IMR-90 (cell line): ENCODE measurements at regions not wholly inside any gene's neighbourhood (a gene's known extent, or its start where the extent isn't known, plus 50 kb on each side); places are given as distances from the start of the nearest gene placed in this dataset.

Experiments
- ATAC-seq: fragments of 200-7000 bp; cut with Tn5 transposase; 2 replicates; pipeline ENCODE4 v1.9.1; 2020; ENCODE audit warnings: low read depth, mild to moderate bottlenecking, moderate library complexity
- BruUV-seq: library from RNA; stranded (reverse); fragments of 400-500 nt; replicated peaks from 2 replicates; lab custom pipeline; 2021; lab: Mats Ljungman, UMichigan
- CTCF ChIA-PET: fragments of 300-600 bp; formaldehyde crosslinking; extraction: SDS; loops from one replicate; lab custom pipeline; 2021; ENCODE audit warnings: antibody characterized with exemption; lab: Yijun Ruan, JAX
- POLR2A ChIA-PET: fragments of 300-600 bp; sonication (Branson Sonifier 250); formaldehyde crosslinking; loops from one replicate; lab custom pipeline; 2022; ENCODE audit warnings: antibody characterized with exemption; ENCODE audit not compliant: unreplicated experiment; lab: Charles Lee
- DNase-seq: peaks from one replicate; pipeline ENCODE4 v3.0.0; 2013
- H2AFZ ChIP-seq: replicated peaks from 2 replicates; pipeline ENCODE3; 2013; ENCODE audit warnings: low read length, mild to moderate bottlenecking; ENCODE audit not compliant: poor library complexity
- H2AK5ac ChIP-seq: 2 replicates; pipeline ENCODE4 v1.6.1; 2013; ENCODE audit warnings: low read depth, low read length, inconsistent platforms
- H2AK9ac ChIP-seq: replicated peaks from 2 replicates; pipeline ENCODE3; 2013; ENCODE audit warnings: mild to moderate bottlenecking, low read depth, low read length, moderate library complexity; ENCODE audit not compliant: poor library complexity
- H2BK120ac ChIP-seq: 2 replicates; pipeline ENCODE4 v1.6.1; 2013; ENCODE audit warnings: low read depth, low read length, inconsistent platforms
- H2BK15ac ChIP-seq: 3 replicates; pipeline ENCODE4 v1.6.1; 2013; ENCODE audit warnings: low read depth, low read length, inconsistent platforms
- H2BK20ac ChIP-seq: 2 replicates; pipeline ENCODE4 v1.6.1; 2013; ENCODE audit warnings: low read depth, mild to moderate bottlenecking, inconsistent platforms, low read length, moderate library complexity
- H2BK5ac ChIP-seq: 2 replicates; pipeline ENCODE4 v1.6.1; 2013; ENCODE audit warnings: mild to moderate bottlenecking, low read depth, low read length, inconsistent platforms; ENCODE audit not compliant: poor library complexity, severe bottlenecking
- H3K14ac ChIP-seq: replicated peaks from 2 replicates; pipeline ENCODE4 v1.6.1; 2013; ENCODE audit warnings: low read depth, low read length, inconsistent platforms
- H3K18ac ChIP-seq: 2 replicates; pipeline ENCODE4 v1.6.1; 2013; ENCODE audit warnings: low read depth, low read length, control low read depth
- H3K23ac ChIP-seq: 2 replicates; pipeline ENCODE4 v1.6.1; 2013; ENCODE audit warnings: low read depth, low read length, inconsistent platforms
- H3K27ac ChIP-seq: 2 replicates; pipeline ENCODE4 v1.5.1; 2013; ENCODE audit warnings: mild to moderate bottlenecking, control low read depth, low read length; ENCODE audit not compliant: insufficient read depth
- H3K27me3 ChIP-seq: 2 replicates; pipeline ENCODE4 v1.6.1; 2013; ENCODE audit warnings: low read length; ENCODE audit not compliant: control insufficient read depth, insufficient read depth
- H3K36me3 ChIP-seq: 2 replicates; pipeline ENCODE4 v1.6.1; 2013; ENCODE audit warnings: low read length, mixed read lengths; ENCODE audit not compliant: control insufficient read depth, insufficient read depth
- H3K4ac ChIP-seq: 2 replicates; pipeline ENCODE4 v1.6.1; 2013; ENCODE audit warnings: low read depth, low read length, inconsistent platforms
- H3K4me1 ChIP-seq: 2 replicates; pipeline ENCODE4 v1.6.1; 2013; ENCODE audit warnings: low read length, mixed read lengths; ENCODE audit not compliant: control insufficient read depth, insufficient read depth
- H3K4me2 ChIP-seq: 2 replicates; pipeline ENCODE4 v1.6.1; 2013; ENCODE audit warnings: low read depth, mild to moderate bottlenecking, control low read depth, low read length, moderate library complexity
- H3K4me3 ChIP-seq: 2 replicates; pipeline ENCODE4 v1.5.1; 2013; ENCODE audit warnings: low read depth, mild to moderate bottlenecking, control low read depth, low read length, moderate library complexity; ENCODE audit not compliant: insufficient read depth
- H3K56ac ChIP-seq: 2 replicates; pipeline ENCODE4 v1.6.1; 2013; ENCODE audit warnings: low read length, inconsistent platforms; ENCODE audit not compliant: insufficient read depth; ENCODE audit errors: extremely low read depth
- H3K79me1 ChIP-seq, 2 experiments: 2 replicates each; pipeline ENCODE4 v1.6.1; 2013; ENCODE audit warnings: low read length in 2 of 2, inconsistent platforms in 1 of 2, low read depth in 1 of 2
- H3K9ac ChIP-seq: 2 replicates; pipeline ENCODE4 v1.6.1; 2013; ENCODE audit warnings: low read depth, low read length, control low read depth
- H3K9me1 ChIP-seq: 2 replicates; pipeline ENCODE4 v1.6.1; 2013; ENCODE audit warnings: low read length, inconsistent platforms; ENCODE audit not compliant: insufficient read depth
- H3K9me3 ChIP-seq: 2 replicates; pipeline ENCODE4 v1.6.1; 2013; ENCODE audit warnings: low read length; ENCODE audit not compliant: control insufficient read depth, insufficient read depth
- H4K20me1 ChIP-seq: 2 replicates; pipeline ENCODE4 v1.6.1; 2013; ENCODE audit warnings: low read length, inconsistent platforms; ENCODE audit not compliant: insufficient read depth
- H4K5ac ChIP-seq: 2 replicates; pipeline ENCODE4 v1.6.1; 2013; ENCODE audit warnings: mild to moderate bottlenecking, low read depth, low read length, control low read depth
- H4K8ac ChIP-seq, 2 experiments: 2 replicates each; pipeline ENCODE4 v1.6.1; 2013; ENCODE audit warnings: low read depth in 2 of 2, low read length in 2 of 2, control low read depth in 1 of 2, inconsistent platforms in 1 of 2
- H4K91ac ChIP-seq: 2 replicates; pipeline ENCODE4 v1.6.1; 2013; ENCODE audit warnings: low read depth, low read length, inconsistent platforms; ENCODE audit not compliant: insufficient read depth
- BHLHE40 ChIP-seq: fragments of 150-350 bp; IDR thresholded peaks from 2 replicates; pipeline ENCODE4 v1.6.1; 2016; ENCODE audit warnings: mild to moderate bottlenecking, low read depth, low read length
- CEBPB ChIP-seq: IDR thresholded peaks from 2 replicates; pipeline ENCODE4 v1.6.1; 2012; ENCODE audit warnings: low read depth, low read length, improper control_type of control experiment
- CHD1 ChIP-seq: IDR thresholded peaks from 2 replicates; pipeline ENCODE4 v1.6.1; 2012; ENCODE audit warnings: low read depth, low read length, improper control_type of control experiment
- CTCF ChIP-seq: conservative IDR thresholded peaks from 2 replicates; pipeline ENCODE4 v1.5.1; 2012; ENCODE audit warnings: mild to moderate bottlenecking, low read depth, low read length, improper control_type of control experiment
- MAFK ChIP-seq: IDR thresholded peaks from 2 replicates; pipeline ENCODE4 v1.6.1; 2012; ENCODE audit warnings: low read depth, low read length, improper control_type of control experiment
- MAZ ChIP-seq: IDR thresholded peaks from 2 replicates; pipeline ENCODE4 v1.6.1; 2012; ENCODE audit warnings: low read depth, mild to moderate bottlenecking, low read length, improper control_type of control experiment, moderate library complexity, borderline replicate concordance
- POLR2A ChIP-seq: IDR thresholded peaks from 2 replicates; pipeline ENCODE4 v1.6.1; 2012; ENCODE audit warnings: mild to moderate bottlenecking, low read depth, low read length
- RAD21 ChIP-seq: IDR thresholded peaks from 2 replicates; pipeline ENCODE4 v1.6.1; 2012; ENCODE audit warnings: low read length, improper control_type of control experiment
- RCOR1 ChIP-seq: IDR thresholded peaks from 2 replicates; pipeline ENCODE4 v1.6.1; 2012; ENCODE audit warnings: mild to moderate bottlenecking, low read length, improper control_type of control experiment; ENCODE audit not compliant: insufficient replicate concordance
- RFX5 ChIP-seq: IDR thresholded peaks from 2 replicates; pipeline ENCODE4 v1.8.0; 2012; ENCODE audit warnings: low read depth, mild to moderate bottlenecking, low read length, moderate library complexity
- SMC3 ChIP-seq: fragments of 150-350 bp; IDR thresholded peaks from 2 replicates; pipeline ENCODE4 v1.6.1; 2016; ENCODE audit warnings: low read depth, mild to moderate bottlenecking, antibody characterized with exemption, low read length, moderate library complexity
- USF2 ChIP-seq: fragments of 150-350 bp; IDR thresholded peaks from 2 replicates; pipeline ENCODE4 v1.6.1; 2017; ENCODE audit warnings: mild to moderate bottlenecking, antibody characterized with exemption, low read length, low read depth
- WGBS, 2 experiments: methylation state at CpG; one replicate each; pipeline versions ENCODE4 v1.1.5 to v1.1.7; 2013; ENCODE audit warnings: missing lambda C conversion rate in 2 of 2; ENCODE audit not compliant: insufficient read length in 1 of 2; ENCODE audit errors: extremely low coverage in 2 of 2; 5-methylcytosine and 5-hydroxymethylcytosine counted together
- dilution Hi-C: fragments of 300-500 bp; cut with HindIII; formaldehyde crosslinking; loops from one replicate; pipeline ENCODE4 v1.14.3; 2018; ENCODE audit warnings: low sequenced_read_pairs; ENCODE audit not compliant: unreplicated experiment
- in situ Hi-C: fragments of 300-500 bp; cut with MboI; formaldehyde crosslinking; loops from 3 replicates; pipeline ENCODE4 v1.14.3; 2019; ENCODE audit warnings: low sequenced_read_pairs, inconsistent platforms, mixed read lengths
- intact Hi-C: fragments of 100-400 bp; cut with micrococcal nuclease; formaldehyde crosslinking; loops from 2 replicates; pipeline ENCODE4 v1.10.0; 2022

GRCh38 chr1:5690291-5690690, 301.9 kb downstream of the NPHP4 start:
- CTCF ChIA-PET = no interaction called here
- DNase-seq (no peak), ATAC-seq (no peak)
- no peak overlapping the region for H2BK15ac ChIP-seq
- no peak overlapping the region for H3K27ac ChIP-seq
- no peak overlapping the region for H4K8ac ChIP-seq
- H3K36me3 ChIP-seq = no peaks in the 10 kb centered on the region
- no peak overlapping the region for H3K9ac ChIP-seq
- intact Hi-C loops = no loop called here
- H2BK20ac ChIP-seq = no peak overlapping the region
- POLR2A ChIA-PET = no interaction called here
- no peaks in the 10 kb centered on the region for H3K27me3 ChIP-seq
- no peak overlapping the region for H3K18ac ChIP-seq
- no peak overlapping the region for H2AK5ac ChIP-seq
- BruUV-seq = no TSS peak
- H2BK120ac ChIP-seq = no peak overlapping the region
- peaks cover 37% of the 10 kb centered on the region for H3K9me3 ChIP-seq
- no peak overlapping the region for H3K14ac ChIP-seq
- no peak overlapping the region for H2AFZ ChIP-seq
- dilution Hi-C loops = no loop called here
- no peaks in the 10 kb centered on the region for H3K79me1 ChIP-seq
- H3K4ac ChIP-seq = no peak overlapping the region
- in situ Hi-C loops = no loop called here
- H3K4me1 ChIP-seq = no peaks in the 10 kb centered on the region
- no peak overlapping the region for H3K56ac ChIP-seq
- no peak overlapping the region for H4K5ac ChIP-seq
- no peaks in the 10 kb centered on the region for H3K9me1 ChIP-seq
- no peak overlapping the region for H2AK9ac ChIP-seq
- no peak overlapping the region for H3K4me3 ChIP-seq
- H3K23ac ChIP-seq = no peak overlapping the region
- no peak overlapping the region for H2BK5ac ChIP-seq
- H4K20me1 ChIP-seq = no peaks in the 10 kb centered on the region
- WGBS, 2 experiments = 63% methylated on average over 1 of the region's 3 CpGs; no CpG with 5 or more reads in 1 of the 2 experiments
- TF ChIP-seq RFX5 (no peak), CTCF (no peak), RAD21 (no peak), RCOR1 (no peak), SMC3 (no peak), CHD1 (no peak), MAFK (no peak), USF2 (no peak), POLR2A (no peak), MAZ (no peak), BHLHE40 (no peak), CEBPB (no peak)
- H4K91ac ChIP-seq = no peak overlapping the region
- H3K4me2 ChIP-seq = no peak overlapping the region
